GM12878 (cell line): ENCODE measurements at regions not wholly inside any gene's neighbourhood (a gene's known extent, or its start where the extent isn't known, plus 50 kb on each side); places are given as distances from the start of the nearest gene placed in this dataset.

Experiments used
- ATF2 ChIP-seq: IDR thresholded peaks from 2 replicates; pipeline ENCODE4 v1.6.1; 2012; ENCODE audit warnings: low read length, inconsistent platforms
- CBFB ChIP-seq: IDR thresholded peaks from 2 replicates; pipeline ENCODE4 v1.6.1; 2016; ENCODE audit warnings: antibody characterized with exemption, low read depth
- CHD2 ChIP-seq: IDR thresholded peaks from 2 replicates; pipeline ENCODE4 v1.6.1; 2011; ENCODE audit warnings: low read depth, low read length, improper control_type of control experiment, borderline replicate concordance
- CREM ChIP-seq: IDR thresholded peaks from 2 replicates; pipeline ENCODE4 v1.6.1; 2014; ENCODE audit warnings: antibody characterized with exemption, low read depth
- DPF2 ChIP-seq: fragments of 450-650 bp; IDR thresholded peaks from 2 replicates; pipeline ENCODE4 v1.6.1; 2017; ENCODE audit warnings: mild to moderate bottlenecking
- E4F1 ChIP-seq: fragments of 450-650 bp; IDR thresholded peaks from 2 replicates; pipeline ENCODE4 v1.6.1; 2018; ENCODE audit warnings: borderline replicate concordance, mild to moderate bottlenecking; ENCODE audit not compliant: partially characterized antibody
- GABPA ChIP-seq: IDR thresholded peaks from 2 replicates; pipeline ENCODE4 v1.6.1; 2014; ENCODE audit warnings: antibody characterized with exemption, low read depth, mild to moderate bottlenecking, inconsistent platforms
- JUNB ChIP-seq: IDR thresholded peaks from 2 replicates; pipeline ENCODE4 v1.6.1; 2016; ENCODE audit warnings: antibody characterized with exemption, mild to moderate bottlenecking
- MAX ChIP-seq: IDR thresholded peaks from 2 replicates; pipeline ENCODE4 v1.6.1; 2012; ENCODE audit warnings: low read depth, low read length, improper control_type of control experiment
- MYB ChIP-seq: fragments of 150-350 bp; IDR thresholded peaks from 2 replicates; pipeline ENCODE4 v1.6.1; 2014; ENCODE audit warnings: mild to moderate bottlenecking, low read depth, low read length, borderline replicate concordance
- NFIC ChIP-seq: IDR thresholded peaks from 2 replicates; pipeline ENCODE4 v1.6.1; 2012; ENCODE audit warnings: low read depth, mild to moderate bottlenecking, inconsistent platforms, low read length, moderate library complexity
- NFYB ChIP-seq: IDR thresholded peaks from 2 replicates; pipeline ENCODE4 v1.6.1; 2011; ENCODE audit warnings: low read depth, mild to moderate bottlenecking, low read length, improper control_type of control experiment, moderate library complexity; ENCODE audit not compliant: insufficient read depth
- NKRF ChIP-seq: fragments of 450-650 bp; conservative IDR thresholded peaks from 2 replicates; pipeline ENCODE4 v1.6.1; 2017; ENCODE audit warnings: mild to moderate bottlenecking, moderate library complexity
- PAX5 ChIP-seq: IDR thresholded peaks from 2 replicates; pipeline ENCODE4 v1.6.1; 2011; ENCODE audit warnings: low read depth, low read length, borderline replicate concordance
- POLR2A ChIP-seq: IDR thresholded peaks from 2 replicates; pipeline ENCODE4 v1.6.1; 2011; ENCODE audit warnings: low read depth, mild to moderate bottlenecking, low read length
- RAD51 ChIP-seq: fragments of 450-650 bp; IDR thresholded peaks from 2 replicates; pipeline ENCODE4 v1.6.1; 2016; ENCODE audit warnings: moderate library complexity, mild to moderate bottlenecking, inconsistent platforms
- RB1 ChIP-seq: fragments of 450-650 bp; formaldehyde crosslinking; IDR thresholded peaks from 2 replicates; pipeline ENCODE4 v1.6.1; 2017; ENCODE audit warnings: mild to moderate bottlenecking, borderline replicate concordance
- RCOR1 ChIP-seq: conservative IDR thresholded peaks from 2 replicates; pipeline ENCODE4 v1.6.1; 2012; ENCODE audit warnings: low read depth, low read length, improper control_type of control experiment
- RELA ChIP-seq: fragments of 450-650 bp; IDR thresholded peaks from 2 replicates; pipeline ENCODE4 v1.8.0; 2014; ENCODE audit warnings: borderline replicate concordance; ENCODE audit not compliant: partially characterized antibody
- SKIL ChIP-seq: fragments of 450-650 bp; IDR thresholded peaks from 2 replicates; pipeline ENCODE4 v1.6.1; 2017; ENCODE audit warnings: mild to moderate bottlenecking, low read depth, inconsistent platforms; ENCODE audit not compliant: poor library complexity, severe bottlenecking
- TCF12 ChIP-seq: IDR thresholded peaks from 2 replicates; pipeline ENCODE4 v1.6.1; 2011; ENCODE audit warnings: low read depth, mild to moderate bottlenecking, low read length
- YY1 ChIP-seq: IDR thresholded peaks from 2 replicates; pipeline ENCODE4 v1.6.1; 2011; ENCODE audit warnings: low read depth, mild to moderate bottlenecking, low read length
- ZNF217 ChIP-seq: fragments of 450-650 bp; IDR thresholded peaks from 2 replicates; pipeline ENCODE4 v1.6.1; 2017; ENCODE audit warnings: antibody characterized with exemption, mild to moderate bottlenecking
- ZNF622 ChIP-seq: fragments of 450-650 bp; IDR thresholded peaks from 2 replicates; pipeline ENCODE4 v1.6.1; 2017; ENCODE audit warnings: mild to moderate bottlenecking, inconsistent platforms

- TF ChIP-seq ZNF217 (no peak; the same call in 1 of the 2 replicates), GABPA (peak; percentile 69), ZNF622 (no peak), CREM (peak; percentile 78; the same call in 1 of the 2 replicates), YY1 (peak; percentile 65), E4F1 (peak; percentile 44), ATF2 (peak; percentile 94), SKIL (peak; percentile 95), RB1 (peak; percentile 97; the same call in 1 of the 2 replicates), CHD2 (peak; percentile 71), MAX (no peak; the same call in none of the 2 replicates), DPF2 (peak; percentile 83), RCOR1 (0 out of 2 replicates have a peak, but pooled peaks have one; percentile 47), NKRF (peak; percentile 15; the same call in 1 of the 2 replicates), NFIC (peak; percentile 98), CBFB (peak; percentile 88), RELA (peak; percentile 82), JUNB (peak; percentile 97), RAD51 (peak; percentile 75), POLR2A (peak; percentile 66), PAX5 (peak; percentile 81), TCF12 (peak; percentile 99), NFYB (no peak), MYB (peak; percentile 95)
These were observed 138.3 kb upstream of the ID2 start (continued) for GRCh38 chr2:8543383-8544170.
